Loucy (cell line): ENCODE measurements at regions not wholly inside any gene's neighbourhood (a gene's known extent, or its start where the extent isn't known, plus 50 kb on each side); places are given as distances from the start of the nearest gene placed in this dataset.

ENCODE experiments used
- H2AFZ ChIP-seq: fragments of 200-600 bp; sonication (generic); 2 replicates; pipeline ENCODE4 v1.6.0; 2016; ENCODE audit warnings: antibody characterized with exemption, mild to moderate bottlenecking, low read length, moderate library complexity
- H3F3A ChIP-seq: fragments of 200-600 bp; 2 replicates; pipeline ENCODE4 v1.6.0; 2016; ENCODE audit warnings: antibody characterized with exemption, low read depth, mild to moderate bottlenecking
- H3K27me3 ChIP-seq: fragments of 200-600 bp; sonication (generic); 2 replicates; pipeline ENCODE4 v1.6.1; 2014; ENCODE audit warnings: low read length, mild to moderate bottlenecking; ENCODE audit not compliant: insufficient read depth, poor library complexity, severe bottlenecking
- H3K36me3 ChIP-seq: fragments of 200-600 bp; sonication (generic); 2 replicates; pipeline ENCODE4 v1.6.1; 2016; ENCODE audit warnings: low read length; ENCODE audit not compliant: insufficient read depth
- H3K4me1 ChIP-seq: fragments of 200-600 bp; sonication (generic); 2 replicates; pipeline ENCODE4 v1.5.1; 2014; ENCODE audit warnings: low read length, mild to moderate bottlenecking; ENCODE audit not compliant: insufficient read depth, poor library complexity, severe bottlenecking
- H3K4me2 ChIP-seq: fragments of 200-600 bp; sonication (generic); 2 replicates; pipeline ENCODE4 v1.6.0; 2014; ENCODE audit warnings: antibody characterized with exemption, low read length, low read depth, mild to moderate bottlenecking; ENCODE audit not compliant: poor library complexity, severe bottlenecking
- H3K4me3 ChIP-seq: fragments of 200-600 bp; sonication (generic); 2 replicates; pipeline ENCODE4 v1.5.1; 2014; ENCODE audit warnings: low read length, mild to moderate bottlenecking, mixed read lengths; ENCODE audit not compliant: poor library complexity, severe bottlenecking
- H3K79me2 ChIP-seq: fragments of 200-600 bp; sonication (generic); 2 replicates; pipeline ENCODE4 v1.6.1; 2014; ENCODE audit warnings: low read length; ENCODE audit not compliant: insufficient read depth
- H3K9ac ChIP-seq: fragments of 200-600 bp; sonication (generic); 2 replicates; pipeline ENCODE4 v1.6.0; 2014; ENCODE audit warnings: mild to moderate bottlenecking, low read depth, low read length, moderate library complexity; ENCODE audit not compliant: poor library complexity, severe bottlenecking
- H3K9me2 ChIP-seq: fragments of 200-600 bp; sonication (generic); replicated peaks from 2 replicates; pipeline ENCODE4 v1.6.1; 2016; ENCODE audit warnings: low read depth, low read length, mixed read lengths
- H3K9me3 ChIP-seq: fragments of 200-600 bp; sonication (generic); 2 replicates; pipeline ENCODE4 v1.6.1; 2014; ENCODE audit warnings: mild to moderate bottlenecking, antibody characterized with exemption, low read length, low read depth; ENCODE audit not compliant: insufficient read depth
- H4K20me1 ChIP-seq: fragments of 200-600 bp; sonication (generic); 2 replicates; pipeline ENCODE4 v1.6.0; 2014; ENCODE audit warnings: antibody characterized with exemption, low read length, mild to moderate bottlenecking; ENCODE audit not compliant: insufficient read depth, poor library complexity, severe bottlenecking
- CTCF ChIP-seq: fragments of 200-600 bp; sonication (generic); conservative IDR thresholded peaks from 2 replicates; pipeline ENCODE4 v1.5.1; 2014; ENCODE audit warnings: mild to moderate bottlenecking, antibody characterized with exemption, low read length
- EZH2phosphoT487 ChIP-seq: fragments of 200-600 bp; IDR thresholded peaks from 2 replicates; pipeline ENCODE4 v1.6.1; 2018; ENCODE audit warnings: antibody characterized with exemption, mild to moderate bottlenecking, moderate library complexity, borderline replicate concordance

DNA sequence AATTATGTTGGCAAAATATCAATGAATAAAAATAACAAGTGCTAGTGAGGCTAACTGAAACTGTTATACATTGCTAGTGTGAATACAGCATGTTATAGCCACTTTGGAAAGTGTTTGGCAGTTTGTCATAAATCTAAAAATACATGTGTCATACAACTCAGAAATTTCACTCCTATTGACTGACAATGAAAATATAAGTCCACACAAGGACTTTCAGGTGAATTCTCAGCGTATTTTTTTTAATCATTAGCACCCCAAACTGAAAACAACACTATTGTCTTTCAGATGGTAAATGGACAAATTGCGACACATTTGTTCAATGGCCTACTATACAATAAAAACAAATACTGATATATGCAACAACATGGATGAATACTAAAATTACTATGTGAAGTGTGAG, 884.8 kb downstream of the TRIB2 start:
- Histone ChIP-seq H3K4me1 (no peaks in the 10 kb centered on the region), H3F3A (no peaks in the 10 kb centered on the region), H2AFZ (no peak overlapping the region), H3K4me3 (no peak overlapping the region), H3K9me3 (no peaks in the 10 kb centered on the region), H3K9me2 (no peaks in the 10 kb centered on the region), H3K27me3 (no peaks in the 10 kb centered on the region), H3K36me3 (no peaks in the 10 kb centered on the region), H3K4me2 (no peak overlapping the region), H4K20me1 (no peaks in the 10 kb centered on the region), H3K79me2 (no peaks in the 10 kb centered on the region), H3K9ac (no peak overlapping the region)
- no peak for TF ChIP-seq EZH2phosphoT487
- no peak for TF ChIP-seq CTCF

DNA sequence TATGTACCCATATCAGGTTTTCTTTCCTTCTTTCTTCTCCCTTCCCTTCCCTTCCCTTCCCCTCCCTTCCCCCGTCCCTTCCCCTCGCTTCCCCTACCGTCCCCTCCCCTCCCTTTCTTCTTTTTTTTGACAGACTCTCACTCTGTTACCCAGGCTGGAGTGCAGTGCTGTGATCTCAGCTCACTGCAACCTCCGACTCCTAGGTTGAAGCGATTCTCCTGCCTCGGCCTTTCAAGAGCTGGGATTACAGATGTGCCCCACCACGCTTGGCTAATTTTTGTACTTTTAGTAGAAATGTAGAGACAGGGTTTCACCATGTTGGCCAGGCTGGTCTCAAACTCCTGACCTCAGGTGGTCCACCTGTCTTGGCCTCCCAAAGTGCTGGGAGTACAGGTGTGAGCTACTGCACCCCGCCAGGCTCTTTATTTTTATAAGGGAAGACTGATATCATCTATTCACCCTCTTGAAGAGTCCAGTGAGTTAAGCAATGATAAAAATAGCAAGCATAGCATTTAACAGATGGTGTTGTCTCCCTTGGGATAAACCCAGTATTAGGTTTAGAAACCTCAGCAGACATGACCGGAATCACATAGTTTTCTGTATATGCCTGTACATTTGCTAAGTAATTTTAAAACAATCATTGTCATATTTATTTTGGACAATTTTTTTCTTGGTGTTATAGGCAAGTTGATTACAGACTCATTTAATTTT, 888.4 kb downstream of the TRIB2 start:
- Histone ChIP-seq H3K79me2 (no peaks in the 10 kb centered on the region), H4K20me1 (no peaks in the 10 kb centered on the region), H3F3A (no peaks in the 10 kb centered on the region), H2AFZ (no peak overlapping the region), H3K4me3 (no peak overlapping the region), H3K9me3 (no peaks in the 10 kb centered on the region), H3K9me2 (no peaks in the 10 kb centered on the region), H3K9ac (no peak overlapping the region), H3K27me3 (no peaks in the 10 kb centered on the region), H3K36me3 (no peaks in the 10 kb centered on the region), H3K4me2 (no peak overlapping the region), H3K4me1 (no peaks in the 10 kb centered on the region)
- TF ChIP-seq EZH2phosphoT487: no peak
- TF ChIP-seq CTCF: no peak

- H3K4me3 ChIP-seq: no peak overlapping the region
- no peaks in the 10 kb centered on the region for H3K27me3 ChIP-seq
- no peaks in the 10 kb centered on the region for H3F3A ChIP-seq
- no peaks in the 10 kb centered on the region for H3K9me3 ChIP-seq
- H3K4me2 ChIP-seq: no peak overlapping the region
- no peak for TF ChIP-seq CTCF
- TF ChIP-seq EZH2phosphoT487: no peak
- H3K9ac ChIP-seq: no peak overlapping the region
- no peak overlapping the region for H2AFZ ChIP-seq
- no peaks in the 10 kb centered on the region for H3K9me2 ChIP-seq
- H3K79me2 ChIP-seq: no peaks in the 10 kb centered on the region
- no peaks in the 10 kb centered on the region for H3K36me3 ChIP-seq
- no peaks in the 10 kb centered on the region for H3K4me1 ChIP-seq
- H4K20me1 ChIP-seq: no peaks in the 10 kb centered on the region
Observed at GRCh38 chr2:13607139-13607538, 890.4 kb downstream of the TRIB2 start.
